GM18868 (cell line): ENCODE measurements at regions not wholly inside any gene's neighbourhood (a gene's known extent, or its start where the extent isn't known, plus 50 kb on each side); places are given as distances from the start of the nearest gene placed in this dataset.
"Not testable (repeated sequence)": the region's sequence is repeated elsewhere in the genome, so short reads cannot be mapped to it uniquely, and the experiment has no call there.

Experiments used
- ATAC-seq: cut with Tn5 transposase; IDR thresholded peaks from one replicate; pipeline ENCODE4 v1.9.1; 2021; ENCODE audit warnings: mild to moderate bottlenecking, moderate library complexity; ENCODE audit not compliant: unreplicated experiment

GRCh38 chr1:185441605-185442004, 124.6 kb upstream of the IVNS1ABP start:
- ATAC-seq: no peak

- no peak for ATAC-seq
Measured at GRCh38 chr1:185440877-185441276, 123.8 kb upstream of the IVNS1ABP start.

DNA sequence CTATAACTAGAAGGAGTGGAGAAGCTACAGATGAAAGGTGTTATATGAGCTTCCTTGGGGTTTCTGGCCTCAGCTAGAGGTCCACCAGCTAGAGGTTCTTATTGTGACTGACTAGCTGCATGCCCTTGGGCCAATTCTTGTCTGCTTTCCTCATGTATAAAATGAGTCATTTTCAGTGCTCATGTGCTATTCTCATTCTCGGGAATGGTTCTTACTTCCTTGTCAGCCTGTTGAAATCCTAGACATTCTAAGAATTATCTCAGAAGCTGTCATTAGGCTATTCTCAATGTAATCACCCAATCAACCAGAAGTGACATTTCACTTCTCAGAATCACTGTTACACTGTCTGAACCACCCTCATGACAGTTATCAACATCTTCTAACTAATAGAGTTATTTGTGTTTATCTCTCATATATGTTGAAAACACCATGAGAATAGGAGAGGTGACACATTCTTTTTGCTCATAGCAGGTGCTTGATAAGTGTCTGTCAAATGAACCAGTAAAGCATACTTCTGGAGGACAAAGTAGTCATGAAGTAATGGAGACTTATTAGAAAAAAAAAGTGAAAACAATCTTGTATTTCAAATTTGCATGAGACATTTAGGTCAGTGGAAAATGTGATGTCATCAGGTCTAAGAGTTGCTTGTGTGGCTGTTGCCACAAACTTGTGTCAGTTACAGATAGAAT, 122.8 kb upstream of the IVNS1ABP start:
- ATAC-seq: peak; percentile 83

- ATAC-seq: peak; percentile 1
Measured at GRCh38 chr1:185438936-185439335, 121.9 kb upstream of the IVNS1ABP start.

GRCh38 chr1:185435696-185436379, 118.8 kb upstream of the IVNS1ABP start:
- ATAC-seq: no peak

DNA sequence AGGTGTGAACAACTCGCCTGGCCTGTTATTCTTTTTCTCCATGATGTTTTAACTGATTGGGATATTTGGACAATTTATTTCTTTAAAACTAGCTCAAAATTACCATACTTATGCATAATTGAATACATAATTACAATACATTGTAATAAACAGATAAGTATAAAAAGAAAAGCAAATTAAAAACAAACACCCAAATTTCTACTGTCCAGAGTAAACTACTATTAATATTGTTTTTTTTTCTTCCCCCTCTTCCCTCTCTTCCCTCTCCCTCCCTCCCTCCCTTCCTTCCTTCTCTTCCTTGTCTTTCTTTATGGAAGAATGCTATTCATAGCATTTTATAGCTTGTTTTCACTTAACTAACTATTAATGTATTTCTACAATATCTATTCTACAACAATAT, 117.7 kb upstream of the IVNS1ABP start:
- ATAC-seq: no peak

DNA sequence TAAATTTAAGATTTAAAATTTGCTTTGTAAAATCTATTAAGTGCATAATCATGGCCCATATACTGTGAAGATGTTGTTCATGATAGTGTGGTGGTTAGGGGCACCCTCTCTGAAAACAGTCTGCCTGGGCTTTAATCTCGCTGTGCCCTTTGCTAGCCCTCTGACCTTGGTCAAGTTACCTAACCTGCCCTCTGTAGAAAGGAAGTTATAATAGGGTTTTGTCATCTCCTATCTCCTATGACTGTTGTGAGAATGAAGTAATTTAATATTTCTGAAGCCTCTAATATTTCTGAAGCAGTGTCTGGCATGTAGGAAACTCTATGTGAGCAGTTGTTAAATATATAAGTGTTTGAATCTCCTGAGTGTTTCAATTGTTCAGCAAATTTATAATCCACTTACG, 116.6 kb upstream of the IVNS1ABP start:
- no peak for ATAC-seq

DNA sequence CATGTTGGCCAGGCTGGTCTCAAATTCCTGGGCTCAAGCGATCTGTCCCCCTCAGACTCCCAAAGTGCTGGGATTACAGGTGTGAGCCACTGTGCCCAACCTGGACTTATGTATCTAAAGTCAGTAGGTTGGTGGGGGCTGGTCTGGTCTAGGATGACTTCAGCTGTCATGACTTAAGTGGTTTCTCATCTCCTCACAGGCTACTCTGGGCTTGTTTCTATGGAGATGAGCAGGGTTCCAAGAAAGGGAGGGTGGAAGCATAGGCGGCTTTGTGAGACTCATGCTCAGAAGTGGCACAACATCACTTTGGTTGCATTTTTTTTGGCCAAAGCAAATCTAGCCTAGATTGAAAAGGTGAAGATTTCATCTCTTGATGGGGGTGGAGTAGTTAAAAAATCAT, 115.9 kb upstream of the IVNS1ABP start:
- ATAC-seq: no peak

DNA sequence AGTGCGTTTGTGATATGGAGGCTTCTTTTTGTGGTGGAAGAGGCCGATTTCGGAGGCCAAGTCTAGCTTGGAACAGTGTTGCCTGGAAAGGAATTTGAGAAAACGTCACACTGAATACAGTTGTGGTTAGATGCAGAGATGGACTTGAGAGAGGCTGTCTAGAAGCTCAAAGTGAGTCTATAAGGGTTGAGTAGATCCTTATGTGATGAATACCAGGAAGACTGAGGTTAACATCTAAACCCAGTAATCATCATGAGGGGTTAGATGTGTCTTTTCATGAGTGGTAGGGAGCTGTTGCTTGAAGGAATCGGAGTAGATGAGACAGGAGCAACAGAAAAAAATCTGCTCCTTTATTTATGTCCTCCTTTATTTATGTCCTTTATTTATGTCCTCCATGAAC, 114.6 kb upstream of the IVNS1ABP start:
- ATAC-seq: no peak

DNA sequence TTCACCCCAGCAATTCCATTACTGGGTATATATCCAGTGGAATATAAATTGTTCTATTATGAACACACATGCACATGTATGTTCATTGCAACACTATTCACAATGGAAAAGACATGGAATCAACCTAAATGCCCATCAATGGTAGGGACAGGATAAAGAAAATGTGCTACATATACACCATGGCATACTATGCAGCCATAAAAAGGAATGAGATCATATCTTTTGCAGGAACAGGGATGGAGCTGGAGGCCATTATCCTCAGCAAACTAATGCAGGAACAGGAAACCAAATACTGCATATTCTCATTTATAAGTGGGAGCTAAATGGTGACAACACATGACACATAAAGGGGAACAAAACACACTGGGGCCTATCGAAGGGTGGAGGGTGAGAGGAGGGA, 112.6 kb upstream of the IVNS1ABP start:
- ATAC-seq: not testable (repeated sequence)

DNA sequence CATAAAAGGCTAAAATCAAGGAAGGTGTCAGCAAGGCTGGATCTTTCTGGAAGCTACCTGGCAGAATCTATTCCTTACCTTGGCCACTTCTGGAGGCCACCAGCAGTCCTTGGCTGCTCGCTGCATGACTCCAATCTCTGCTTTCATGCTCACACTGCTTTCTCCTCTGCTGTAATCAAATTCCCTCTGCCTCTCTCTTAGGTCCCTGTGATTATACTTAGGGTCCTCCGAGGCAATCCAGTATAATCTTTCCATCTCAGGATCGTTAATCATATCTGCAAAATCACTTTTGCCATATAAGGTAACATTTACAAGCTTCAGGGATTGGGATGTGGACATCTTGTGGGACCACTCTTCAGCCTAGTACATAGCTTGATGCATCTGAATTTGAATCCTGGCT, 110.7 kb upstream of the IVNS1ABP start:
- ATAC-seq: no peak

- ATAC-seq: no peak
Measured at GRCh38 chr1:185427264-185427663, 110.2 kb upstream of the IVNS1ABP start.

GRCh38 chr1:185426848-185427247, 109.8 kb upstream of the IVNS1ABP start:
- no peak for ATAC-seq

DNA sequence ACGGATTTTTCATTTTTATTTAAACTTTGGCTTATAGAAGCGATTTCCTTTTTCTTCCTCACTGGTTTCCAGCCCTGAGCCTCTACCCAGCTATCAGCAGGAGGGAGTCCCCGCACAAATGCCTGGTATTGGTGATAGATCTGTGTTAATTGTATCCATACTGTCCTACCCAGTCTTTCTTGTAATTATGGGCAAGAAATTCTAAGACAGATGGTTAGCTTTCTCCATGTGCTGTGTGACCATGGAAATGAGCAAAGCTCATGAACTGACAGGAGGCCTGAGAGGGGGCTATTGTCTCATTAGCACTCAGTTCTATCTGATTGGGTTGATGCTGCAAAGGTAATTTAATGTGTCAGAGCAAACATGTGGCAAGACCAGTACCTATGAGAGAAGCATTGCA, 108.1 kb upstream of the IVNS1ABP start:
- no peak for ATAC-seq

DNA sequence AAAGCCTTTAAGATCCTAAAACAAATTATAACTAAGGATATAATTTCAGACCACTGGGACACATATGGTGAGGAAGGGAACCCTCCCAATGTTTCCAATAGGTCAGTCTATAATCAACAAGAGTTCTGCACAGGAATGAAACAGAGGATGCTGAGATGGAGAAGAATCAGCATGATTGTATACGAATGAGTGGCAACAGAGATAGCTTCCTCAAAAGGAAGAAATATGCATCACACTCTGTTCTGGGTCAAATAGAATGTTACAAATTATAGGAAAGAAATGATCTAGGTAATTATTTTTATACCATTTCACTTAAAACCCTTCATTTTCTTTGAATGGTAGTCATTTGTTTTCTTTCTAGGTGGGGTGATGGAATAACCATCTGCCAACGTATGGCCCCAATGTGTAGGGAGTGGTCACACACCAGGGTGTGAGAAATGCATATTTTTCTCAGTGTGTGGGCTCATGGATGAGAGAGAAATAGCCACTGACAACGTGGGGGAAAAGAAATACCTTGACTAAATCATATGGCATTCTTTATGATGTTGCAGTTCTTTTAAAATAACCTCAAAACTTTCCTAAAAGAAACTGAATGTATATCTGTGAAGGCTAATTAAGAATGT, 104.6 kb upstream of the IVNS1ABP start:
- no peak for ATAC-seq

GRCh38 chr1:185420588-185421081, 103.6 kb upstream of the IVNS1ABP start:
- ATAC-seq: no peak

- no peak for ATAC-seq
Measured at GRCh38 chr1:185419718-185420117, 102.7 kb upstream of the IVNS1ABP start.

- ATAC-seq: no peak
Measured at GRCh38 chr1:185418472-185418871, 101.4 kb upstream of the IVNS1ABP start.

- ATAC-seq: peak; percentile 44
Measured at GRCh38 chr1:185412385-185413087, 95.5 kb upstream of the IVNS1ABP start.

DNA sequence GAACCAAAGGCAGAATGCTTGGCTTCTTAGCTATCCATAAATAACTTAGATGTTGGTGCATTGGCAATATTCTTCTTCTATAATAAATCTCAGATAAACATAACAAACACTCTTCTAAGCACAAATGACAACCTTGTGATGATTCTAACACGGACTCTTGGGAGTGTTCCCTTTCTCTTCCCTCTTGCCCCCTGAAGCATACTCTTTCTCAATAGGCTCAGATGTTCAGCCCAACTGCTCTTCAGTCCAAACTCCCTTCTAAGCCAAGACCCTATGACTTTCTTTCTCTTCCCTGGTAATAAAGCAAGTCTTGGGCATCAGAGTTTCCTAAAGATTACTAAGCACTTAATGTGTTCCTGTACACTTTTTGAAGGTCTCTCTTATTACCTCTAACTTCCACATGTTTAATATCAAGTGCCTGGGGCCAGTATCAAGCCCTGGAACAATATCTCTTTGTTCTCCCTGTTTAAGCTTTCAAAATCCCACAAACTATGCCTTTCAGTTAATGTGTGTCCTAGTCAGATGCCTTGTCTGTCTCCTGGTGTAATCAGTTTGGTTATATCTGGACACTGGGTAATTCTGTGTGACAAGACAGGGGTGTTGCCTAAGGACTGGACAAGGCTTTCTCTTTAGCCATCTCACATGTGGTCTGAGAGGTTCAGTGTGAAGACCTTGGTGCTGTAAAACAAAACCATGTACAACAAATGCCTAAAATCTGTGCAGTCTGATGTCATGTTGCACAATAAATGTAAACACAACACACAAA, 92.9 kb upstream of the IVNS1ABP start:
- ATAC-seq: no peak

DNA sequence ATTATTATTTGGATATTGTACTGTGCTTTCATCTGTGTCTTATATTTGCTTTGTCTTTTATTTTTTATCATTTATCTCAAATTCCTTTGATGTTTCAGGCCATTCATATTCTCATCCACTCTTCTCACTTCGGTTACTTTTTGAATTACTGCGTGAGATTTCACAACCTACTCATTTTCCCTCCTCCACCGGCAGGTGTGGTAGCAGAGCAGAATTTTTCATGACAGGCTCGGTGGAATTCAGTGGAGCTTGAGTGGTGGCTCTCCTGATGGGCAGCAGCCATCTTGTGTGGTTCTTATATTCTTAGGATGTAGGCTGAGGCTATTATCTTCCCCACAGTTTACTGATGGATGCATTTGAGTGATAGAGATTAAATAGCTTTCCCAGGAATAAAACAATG, 92.3 kb upstream of the IVNS1ABP start:
- peak; percentile 16 for ATAC-seq
